ENCODE measurements at regions not wholly inside any gene's neighbourhood (a gene's known extent, or its start where the extent isn't known, plus 50 kb on each side); places are given as distances from the start of the nearest gene placed in this dataset.

DNA sequence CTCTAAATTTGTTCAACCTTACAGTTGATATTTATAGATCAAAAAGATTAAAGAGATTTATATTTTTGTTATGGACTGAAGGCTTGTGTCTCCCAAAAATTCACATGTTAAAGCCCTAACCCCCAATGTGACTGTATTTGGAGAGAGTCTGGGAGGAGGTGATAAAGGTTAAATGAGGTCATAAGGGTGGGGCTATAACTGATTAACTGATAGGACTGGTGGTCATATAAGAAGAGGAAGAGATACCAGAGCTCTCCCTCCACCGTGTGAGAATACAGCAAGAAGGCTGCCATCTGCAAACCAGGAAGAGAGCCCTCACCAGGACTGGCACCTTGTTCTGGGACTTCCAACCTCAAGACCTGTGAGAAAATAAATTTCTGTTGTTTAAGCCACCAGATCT, 264.3 kb downstream of the ENC1 start:
- no peaks in the 10 kb centered on the region for H3K9me3 ChIP-seq (ENCODE audit: control insufficient read depth in 2 of 3, insufficient read depth in 1 of 3, low read length in 3 of 3)
- intact Hi-C loops (cut with DNase I), result no loop called here
- TF ChIP-seq CTCF (IDR thresholded peaks at IDR 0.05; ENCODE audit: borderline replicate concordance, extremely low read depth, insufficient read depth), result no peak
- H3K27me3 ChIP-seq (ENCODE audit: control insufficient read depth, insufficient read depth, low read length), result no peaks in the 10 kb centered on the region
- no peak overlapping the region for H3K9ac ChIP-seq (ENCODE audit: low read length in 3 of 3)
- FAIRE-seq (no peak), DNase-seq (no peak)
- no peak overlapping the region for H3K27ac ChIP-seq (ENCODE audit: low read depth in 2 of 2, low read length in 2 of 2)
- no peaks in the 10 kb centered on the region for H3K4me1 ChIP-seq (ENCODE audit: control insufficient read depth in 2 of 3, insufficient read depth in 2 of 3, low read depth in 1 of 3, low read length in 3 of 3)
- no peaks in the 10 kb centered on the region for H3K36me3 ChIP-seq (ENCODE audit: control insufficient read depth in 2 of 3, insufficient read depth in 3 of 3, low read length in 3 of 3)
- H3K4me3 ChIP-seq (ENCODE audit: low read length in 3 of 3), result no peak overlapping the region

DNA sequence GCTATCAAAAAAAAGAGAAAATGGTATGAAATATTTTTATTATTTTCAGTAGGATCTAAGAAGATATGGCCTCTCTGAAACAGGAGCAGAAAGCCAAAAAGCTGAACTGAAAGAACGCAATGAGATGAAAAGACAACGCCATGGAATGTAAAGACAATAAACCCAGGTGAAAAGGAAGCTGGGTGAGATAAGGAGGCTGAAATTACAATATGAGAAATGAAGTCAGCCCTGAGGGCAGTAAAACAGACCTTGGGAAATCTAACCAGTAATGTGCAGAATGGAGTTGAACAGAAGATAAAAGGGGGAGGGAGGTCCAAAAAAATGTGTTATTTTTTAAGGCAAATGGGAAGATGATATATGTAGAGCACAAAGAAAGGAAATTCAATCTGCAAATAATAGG, 265.3 kb downstream of the ENC1 start:
- H3K4me3 ChIP-seq (ENCODE audit: low read length in 3 of 3), result no peak overlapping the region
- no peaks in the 10 kb centered on the region for H3K9me3 ChIP-seq (ENCODE audit: control insufficient read depth in 2 of 3, insufficient read depth in 1 of 3, low read length in 3 of 3)
- H3K9ac ChIP-seq (ENCODE audit: low read length in 3 of 3), result no peak overlapping the region
- H3K27ac ChIP-seq (ENCODE audit: low read depth in 2 of 2, low read length in 2 of 2), result no peak overlapping the region
- DNase-seq, result no peak
- intact Hi-C loops (cut with DNase I), result no loop called here
- H3K4me1 ChIP-seq (ENCODE audit: control insufficient read depth in 2 of 3, insufficient read depth in 2 of 3, low read depth in 1 of 3, low read length in 3 of 3), result no peaks in the 10 kb centered on the region
- H3K27me3 ChIP-seq (ENCODE audit: control insufficient read depth, insufficient read depth, low read length), result no peaks in the 10 kb centered on the region
- no peaks in the 10 kb centered on the region for H3K36me3 ChIP-seq (ENCODE audit: control insufficient read depth in 2 of 3, insufficient read depth in 3 of 3, low read length in 3 of 3)
- no peak for TF ChIP-seq CTCF (IDR thresholded peaks at IDR 0.05; ENCODE audit: borderline replicate concordance, extremely low read depth, insufficient read depth)
- FAIRE-seq, result no peak

- intact Hi-C loops (cut with DNase I), result no loop called here
- no peak for TF ChIP-seq CTCF (IDR thresholded peaks at IDR 0.05; ENCODE audit: borderline replicate concordance, extremely low read depth, insufficient read depth)
- DNase-seq (no peak), FAIRE-seq (no peak)
- H3K9ac ChIP-seq (ENCODE audit: low read length in 3 of 3), result no peak overlapping the region
- H3K27me3 ChIP-seq (ENCODE audit: control insufficient read depth, insufficient read depth, low read length), result no peaks in the 10 kb centered on the region
- no peaks in the 10 kb centered on the region for H3K9me3 ChIP-seq (ENCODE audit: control insufficient read depth in 2 of 3, insufficient read depth in 1 of 3, low read length in 3 of 3)
- H3K27ac ChIP-seq (ENCODE audit: low read depth in 2 of 2, low read length in 2 of 2), result no peak overlapping the region
- no peaks in the 10 kb centered on the region for H3K4me1 ChIP-seq (ENCODE audit: control insufficient read depth in 2 of 3, insufficient read depth in 2 of 3, low read depth in 1 of 3, low read length in 3 of 3)
- no peak overlapping the region for H3K4me3 ChIP-seq (ENCODE audit: low read length in 3 of 3)
- no peaks in the 10 kb centered on the region for H3K36me3 ChIP-seq (ENCODE audit: control insufficient read depth in 2 of 3, insufficient read depth in 3 of 3, low read length in 3 of 3)
Observed at GRCh38 chr5:74374656-74375055, 265.9 kb downstream of the ENC1 start.

DNA sequence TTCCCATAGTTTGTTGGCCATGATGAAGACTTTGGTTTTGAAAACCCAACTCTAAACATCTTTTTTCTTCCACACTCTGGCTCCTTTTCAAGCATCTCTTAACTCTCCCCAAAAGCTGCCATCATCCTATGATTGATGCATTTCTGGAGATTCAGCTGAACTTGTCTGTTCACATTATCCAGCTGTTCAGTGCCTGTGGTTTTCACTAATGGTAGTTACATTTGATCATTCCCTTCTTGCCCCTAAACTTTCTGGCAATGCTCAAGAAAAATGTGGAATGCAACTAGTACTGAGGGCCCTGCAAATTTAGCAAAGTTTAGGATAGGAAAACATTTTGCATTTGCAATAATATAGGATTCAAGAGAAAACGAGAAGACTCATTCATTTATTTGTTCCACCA, 267.5 kb downstream of the ENC1 start:
- Histone ChIP-seq H3K9me3 (ENCODE audit: control insufficient read depth in 2 of 3, insufficient read depth in 1 of 3, low read length in 3 of 3) (no peaks in the 10 kb centered on the region), H3K36me3 (ENCODE audit: control insufficient read depth in 2 of 3, insufficient read depth in 3 of 3, low read length in 3 of 3) (no peaks in the 10 kb centered on the region), H3K9ac (ENCODE audit: low read length in 3 of 3) (no peak overlapping the region), H3K4me1 (ENCODE audit: control insufficient read depth in 2 of 3, insufficient read depth in 2 of 3, low read depth in 1 of 3, low read length in 3 of 3) (no peaks in the 10 kb centered on the region), H3K27ac (ENCODE audit: low read depth in 2 of 2, low read length in 2 of 2) (no peak overlapping the region), H3K27me3 (ENCODE audit: control insufficient read depth, insufficient read depth, low read length) (no peaks in the 10 kb centered on the region), H3K4me3 (ENCODE audit: low read length in 3 of 3) (no peak overlapping the region)
- DNase-seq (peak in 2 of 5 donors; percentile 50 to 73), FAIRE-seq (no peak)
- intact Hi-C loops (cut with DNase I), result no loop called here
- no peak for TF ChIP-seq CTCF (IDR thresholded peaks at IDR 0.05; ENCODE audit: borderline replicate concordance, extremely low read depth, insufficient read depth)

All from kidney (tissue), 13 donors.